ENCODE measurements at regions not wholly inside any gene's neighbourhood (a gene's known extent, or its start where the extent isn't known, plus 50 kb on each side); places are given as distances from the start of the nearest gene placed in this dataset.

- TF ChIP-seq RCOR1 (IDR thresholded peaks at IDR 0.05; ENCODE audit: low read depth, low read length) = no peak
- TF ChIP-seq POLR2A (IDR thresholded peaks at IDR 0.05; ENCODE audit: low read length) = no peak
- no peak for TF ChIP-seq CTCF (IDR thresholded peaks at IDR 0.05)
- TF ChIP-seq RFX5 (IDR thresholded peaks at IDR 0.05) = no peak
- TF ChIP-seq SMC3 (IDR thresholded peaks at IDR 0.05) = no peak
- no peak for TF ChIP-seq HMGXB4 (CRISPR knock-in tag; IDR thresholded peaks at IDR 0.05; ENCODE audit: borderline replicate concordance)
- TF ChIP-seq POLR2AphosphoS2 (conservative IDR thresholded peaks at IDR 0.05; ENCODE audit: low read length) = no peak
- no peak for TF ChIP-seq BCL3 (IDR thresholded peaks at IDR 0.05)
Measured at GRCh38 chr3:150331978-150332568, 76.0 kb upstream of the TSC22D2 start.

All from A549 (cell line).